HG03460 (cell line): ENCODE measurements at regions not wholly inside any gene's neighbourhood (a gene's known extent, or its start where the extent isn't known, plus 50 kb on each side); places are given as distances from the start of the nearest gene placed in this dataset.
"Not testable (repeated sequence)": the region's sequence is repeated elsewhere in the genome, so short reads cannot be mapped to it uniquely, and the experiment has no call there.

Source experiments
- ATAC-seq: cut with Tn5 transposase; IDR thresholded peaks from one replicate; pipeline ENCODE4 v1.9.1; 2021; ENCODE audit not compliant: unreplicated experiment

- no peak for ATAC-seq
Observed at GRCh38 chr9:108269371-108269770, 586.4 kb downstream of the ACTL7B start.

GRCh38 chr9:108265065-108265464, 590.7 kb downstream of the ACTL7B start:
- no peak for ATAC-seq

DNA sequence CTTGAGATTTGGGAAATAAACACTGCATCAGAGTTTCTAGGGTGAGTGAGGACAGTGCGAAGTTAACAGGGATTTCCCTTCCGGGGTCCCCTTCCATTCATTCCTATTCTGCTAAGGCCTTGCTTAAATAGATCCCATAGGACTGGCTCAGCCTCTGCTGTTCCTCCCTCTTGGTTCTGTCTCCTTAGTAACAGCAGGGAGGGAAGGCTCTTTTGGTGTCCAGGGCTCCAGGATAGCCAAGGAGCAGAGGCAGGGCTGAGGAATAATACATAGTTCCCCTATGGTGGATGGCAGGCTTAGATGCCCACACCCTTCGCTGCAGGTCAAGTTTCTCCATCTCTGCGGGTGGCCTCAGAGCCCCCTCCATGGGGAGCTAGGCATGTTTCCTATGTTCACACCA, 591.7 kb downstream of the ACTL7B start:
- no peak for ATAC-seq

- no peak for ATAC-seq
Observed at GRCh38 chr9:108262836-108263235, 593.0 kb downstream of the ACTL7B start.

DNA sequence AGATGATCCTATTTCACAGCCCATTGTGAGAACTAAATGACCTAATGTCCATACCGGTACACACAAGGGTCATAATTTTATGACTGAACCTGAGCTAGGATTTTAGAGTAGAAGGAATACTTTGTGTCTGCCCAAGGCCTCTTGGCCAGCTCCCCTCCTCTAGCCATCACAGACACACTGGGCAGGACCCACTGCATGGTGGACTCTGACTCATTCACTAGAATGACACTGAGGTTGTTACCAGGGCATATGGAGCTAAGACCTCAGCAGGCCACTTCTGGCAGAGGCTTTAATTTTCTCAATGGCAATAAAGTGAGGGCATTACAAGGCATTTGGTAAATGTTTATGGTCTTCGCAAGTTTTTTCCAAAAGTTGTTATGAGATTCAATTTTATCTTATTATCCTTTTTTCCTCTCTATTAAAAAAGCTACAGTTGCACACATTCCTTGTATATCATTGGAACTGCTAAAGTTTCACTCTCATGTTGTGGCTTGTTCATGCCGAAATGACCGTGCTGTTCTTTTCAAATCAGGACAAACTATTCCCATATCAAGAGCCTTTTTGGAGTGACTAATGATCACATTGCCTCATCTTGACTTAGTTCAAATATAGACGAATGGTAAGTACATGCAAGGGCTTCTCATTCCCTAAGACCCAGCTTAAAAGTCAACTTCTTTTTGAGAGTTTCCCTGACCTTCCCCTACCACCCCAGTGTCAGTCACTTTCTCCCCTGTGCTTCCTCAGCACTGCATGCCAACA, 595.7 kb downstream of the ACTL7B start:
- ATAC-seq = no peak

GRCh38 chr9:108258640-108259039, 597.1 kb downstream of the ACTL7B start:
- ATAC-seq = no peak

DNA sequence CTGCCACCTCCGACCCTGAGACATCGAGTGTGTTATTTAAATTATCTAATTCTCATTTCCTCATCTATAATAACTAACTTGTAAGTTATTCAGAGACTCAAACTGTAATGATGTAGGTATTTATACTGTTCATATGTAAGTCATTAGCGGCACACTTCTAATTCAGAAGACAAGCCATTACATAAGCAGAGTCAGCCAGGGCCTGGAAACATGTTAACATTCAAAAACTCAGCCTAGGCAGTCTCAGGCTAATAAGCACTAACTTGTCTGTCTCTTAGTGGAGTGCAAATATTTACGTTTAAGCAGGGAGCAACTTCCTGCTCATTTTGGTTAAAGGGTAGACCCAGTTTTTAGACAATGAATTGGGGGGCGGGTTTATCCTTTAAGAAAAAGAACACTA, 598.4 kb downstream of the ACTL7B start:
- no peak for ATAC-seq

DNA sequence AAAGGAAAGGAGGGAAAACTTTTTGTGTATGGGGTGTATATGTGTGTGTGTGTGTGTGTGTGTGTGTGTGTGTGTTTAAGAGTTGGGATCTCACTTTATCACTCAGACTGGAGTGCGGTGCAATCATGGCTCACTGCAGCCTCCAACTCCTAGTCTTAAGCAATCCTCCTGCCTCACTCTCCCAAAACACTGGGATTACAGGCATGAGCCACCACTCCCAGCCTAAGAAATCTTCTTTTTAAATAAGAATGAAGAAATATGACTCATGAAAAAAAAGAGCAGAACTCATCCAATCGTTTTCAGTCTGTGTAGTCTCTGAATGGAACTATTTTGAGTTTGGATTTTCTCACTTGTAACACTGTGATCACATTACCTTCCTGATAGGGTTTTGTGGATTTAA, 601.5 kb downstream of the ACTL7B start:
- ATAC-seq = no peak

DNA sequence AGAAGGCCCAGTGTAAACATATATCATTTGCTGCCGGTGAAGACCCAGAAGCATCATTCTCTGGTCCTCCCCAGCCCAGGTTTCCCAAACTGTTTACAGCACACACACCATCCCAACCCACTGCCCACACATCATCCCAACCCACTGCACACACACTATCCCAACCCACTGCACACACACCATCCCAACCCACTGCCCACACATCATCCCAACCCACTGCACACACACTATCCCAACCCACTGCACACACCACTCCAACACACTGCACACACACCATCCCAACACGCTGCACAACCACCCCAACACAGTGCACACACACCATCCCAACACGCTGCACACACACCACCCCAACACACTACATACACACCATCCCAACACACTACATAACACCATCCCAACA, 608.4 kb downstream of the ACTL7B start:
- not testable (repeated sequence) for ATAC-seq

GRCh38 chr9:108245901-108246300, 609.9 kb downstream of the ACTL7B start:
- ATAC-seq = no peak

DNA sequence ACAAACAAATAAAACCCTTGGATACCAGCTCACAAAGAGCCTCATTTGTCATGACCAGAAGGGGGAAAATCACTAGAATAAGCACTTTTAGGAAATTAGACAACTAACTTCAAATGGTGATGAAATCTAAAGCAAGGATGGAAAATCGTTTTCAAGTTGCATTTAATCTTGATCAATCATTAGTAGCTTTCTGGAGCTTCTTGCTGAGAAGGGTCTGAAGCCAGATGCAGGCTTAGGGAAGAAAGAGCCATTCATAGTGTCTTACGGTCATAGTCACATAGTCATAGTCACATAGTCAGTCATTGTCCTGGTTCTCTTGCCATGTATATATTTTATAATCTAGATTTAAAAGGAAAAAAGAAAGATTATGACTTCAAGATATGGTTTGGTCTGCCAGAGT, 610.5 kb downstream of the ACTL7B start:
- no peak for ATAC-seq

DNA sequence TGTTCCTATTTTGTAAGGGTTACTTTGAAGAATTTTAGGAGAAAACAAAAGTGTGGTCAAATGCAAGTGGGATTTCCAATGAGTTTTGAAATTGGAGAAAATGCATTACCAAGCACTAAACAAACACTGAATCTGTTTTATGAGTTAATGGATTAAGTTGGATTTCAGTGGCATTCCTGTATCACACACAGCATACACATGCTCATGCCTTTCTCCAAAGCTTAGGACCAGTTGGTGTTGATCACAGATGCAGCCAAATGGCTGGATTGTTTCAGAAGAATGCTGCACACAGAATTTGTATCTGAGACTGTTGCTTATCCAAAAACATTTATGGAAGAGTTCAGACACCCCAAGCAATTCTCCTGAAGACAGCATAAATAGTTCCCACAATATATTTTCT, 611.1 kb downstream of the ACTL7B start:
- no peak for ATAC-seq

DNA sequence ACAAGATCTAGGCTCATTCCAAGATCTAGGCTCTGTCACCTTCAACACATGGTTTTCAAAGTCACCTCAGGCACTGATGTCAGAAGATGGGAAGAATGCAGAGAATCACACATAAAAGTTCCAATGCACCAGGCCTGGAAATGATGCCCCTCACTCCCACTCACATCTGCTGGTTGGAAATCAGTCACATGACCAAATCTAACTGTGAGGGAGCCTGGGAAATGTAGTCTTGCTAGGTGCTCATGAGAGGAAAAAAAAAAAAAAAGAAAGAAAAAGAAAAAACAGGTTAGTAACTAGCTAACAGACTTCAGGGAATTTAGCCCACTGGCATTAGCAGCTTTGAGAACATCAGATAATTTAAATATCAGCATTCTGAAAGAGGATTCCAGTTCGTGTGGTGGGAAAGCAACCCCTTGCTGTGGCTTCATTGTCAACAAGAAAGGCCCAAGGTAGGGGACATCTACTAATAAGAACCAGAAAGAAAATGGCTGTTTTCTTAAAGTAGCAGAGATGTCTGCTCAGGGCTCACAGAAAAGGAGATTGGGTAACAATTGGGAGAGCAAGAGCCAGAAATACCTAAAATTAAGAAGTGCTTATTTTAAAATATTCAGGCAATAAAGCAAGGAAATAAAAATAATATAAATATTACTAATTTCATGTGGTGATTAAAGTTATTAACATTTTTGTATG, 614.3 kb downstream of the ACTL7B start:
- ATAC-seq = no peak

DNA sequence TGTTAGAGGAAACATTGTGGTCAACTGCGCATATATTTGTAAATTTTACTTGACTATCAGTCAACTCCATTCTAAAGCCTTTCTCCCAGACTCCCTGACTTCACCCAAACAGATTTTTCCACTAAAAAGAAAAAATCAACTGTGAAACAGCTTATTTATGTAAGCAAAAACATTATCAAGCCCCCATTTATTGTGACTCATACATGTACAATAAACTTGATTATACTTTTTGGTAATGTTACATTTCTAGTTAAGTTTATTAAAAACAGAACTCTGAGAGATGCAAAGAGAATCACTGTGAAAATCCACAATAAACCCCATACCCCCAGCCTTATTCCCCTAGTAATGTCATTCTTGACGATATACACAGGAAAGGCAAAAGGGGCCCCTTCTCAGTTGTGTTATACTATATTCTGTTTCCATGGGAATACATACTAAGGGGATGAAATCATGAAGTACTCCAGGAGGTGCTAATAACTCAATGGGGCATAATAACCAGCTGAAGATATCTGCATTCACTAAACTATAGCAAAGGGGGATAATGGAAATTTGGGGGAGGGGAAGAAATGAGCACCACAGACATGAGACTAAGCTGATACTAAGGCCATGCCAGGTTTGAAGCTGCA, 616.0 kb downstream of the ACTL7B start:
- ATAC-seq = no peak

DNA sequence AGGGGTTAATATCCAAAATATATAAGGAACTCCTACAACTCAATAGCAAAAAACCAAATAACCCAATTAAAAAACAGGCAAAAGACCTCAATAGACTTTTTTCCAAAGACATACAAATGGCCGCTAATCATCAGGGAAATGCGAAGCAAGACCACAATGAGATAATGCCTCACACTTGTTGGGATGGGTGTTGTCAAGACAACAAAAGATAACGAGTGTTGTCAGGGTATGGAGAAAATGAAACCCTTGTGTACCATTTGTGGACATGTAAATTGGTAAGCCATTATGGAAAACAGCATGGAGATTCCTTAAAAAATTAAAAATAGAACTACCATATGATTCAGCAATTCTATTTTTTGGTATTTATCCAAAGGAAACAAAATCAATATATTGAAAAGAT, 620.2 kb downstream of the ACTL7B start:
- no peak for ATAC-seq

- no peak for ATAC-seq
Observed at GRCh38 chr9:108234811-108235210, 621.0 kb downstream of the ACTL7B start.

DNA sequence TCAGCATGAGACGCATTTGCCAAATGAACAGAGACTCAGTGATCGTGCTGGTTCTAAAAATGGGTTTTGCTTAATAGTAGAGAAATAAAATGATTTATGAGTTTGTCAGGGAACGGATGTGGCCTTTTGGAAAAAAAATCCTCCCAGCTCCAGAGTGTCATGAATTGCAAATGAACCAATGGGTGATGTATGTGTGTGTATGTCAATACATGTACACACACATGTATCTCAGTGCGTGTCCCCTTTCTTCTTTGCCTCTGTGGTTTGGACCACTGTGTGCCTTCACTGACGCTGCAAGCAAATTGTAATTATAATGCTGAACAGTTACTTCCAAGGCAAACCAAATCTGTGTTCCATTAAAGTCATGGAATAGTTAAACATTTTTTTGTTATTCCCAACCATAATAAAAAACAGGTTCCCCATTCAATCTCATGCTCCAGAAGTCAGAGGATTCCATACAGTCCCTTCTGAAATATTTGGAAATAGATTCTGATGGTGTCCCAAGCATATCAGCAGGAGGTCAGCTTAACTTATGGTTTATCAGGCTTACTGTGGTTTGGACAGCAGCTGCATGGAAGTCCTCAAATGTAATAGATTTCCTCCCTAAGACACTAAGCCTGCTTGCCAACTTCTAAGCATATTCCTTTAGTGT, 630.5 kb downstream of the ACTL7B start:
- no peak for ATAC-seq

GRCh38 chr9:108224716-108225115, 631.1 kb downstream of the ACTL7B start:
- ATAC-seq = no peak

DNA sequence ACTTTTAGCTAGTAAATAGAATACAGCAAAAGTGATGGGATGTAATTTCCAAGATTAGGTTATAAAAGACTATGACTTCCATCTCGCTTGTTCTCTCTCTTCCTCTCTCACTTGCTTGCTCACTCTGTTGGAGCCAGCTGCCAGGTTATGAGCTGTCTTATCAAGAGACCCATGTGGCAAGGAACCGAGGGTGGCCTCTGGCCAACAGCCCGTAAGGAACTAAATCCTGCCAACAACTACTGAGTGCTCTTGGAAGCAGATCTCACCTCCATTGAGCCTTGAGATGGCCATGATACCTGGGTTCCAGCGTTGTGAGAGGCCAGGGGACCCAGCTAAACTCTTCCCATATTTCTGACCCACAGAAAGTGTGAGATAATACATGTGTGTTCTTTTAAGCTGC, 636.1 kb downstream of the ACTL7B start:
- no peak for ATAC-seq

DNA sequence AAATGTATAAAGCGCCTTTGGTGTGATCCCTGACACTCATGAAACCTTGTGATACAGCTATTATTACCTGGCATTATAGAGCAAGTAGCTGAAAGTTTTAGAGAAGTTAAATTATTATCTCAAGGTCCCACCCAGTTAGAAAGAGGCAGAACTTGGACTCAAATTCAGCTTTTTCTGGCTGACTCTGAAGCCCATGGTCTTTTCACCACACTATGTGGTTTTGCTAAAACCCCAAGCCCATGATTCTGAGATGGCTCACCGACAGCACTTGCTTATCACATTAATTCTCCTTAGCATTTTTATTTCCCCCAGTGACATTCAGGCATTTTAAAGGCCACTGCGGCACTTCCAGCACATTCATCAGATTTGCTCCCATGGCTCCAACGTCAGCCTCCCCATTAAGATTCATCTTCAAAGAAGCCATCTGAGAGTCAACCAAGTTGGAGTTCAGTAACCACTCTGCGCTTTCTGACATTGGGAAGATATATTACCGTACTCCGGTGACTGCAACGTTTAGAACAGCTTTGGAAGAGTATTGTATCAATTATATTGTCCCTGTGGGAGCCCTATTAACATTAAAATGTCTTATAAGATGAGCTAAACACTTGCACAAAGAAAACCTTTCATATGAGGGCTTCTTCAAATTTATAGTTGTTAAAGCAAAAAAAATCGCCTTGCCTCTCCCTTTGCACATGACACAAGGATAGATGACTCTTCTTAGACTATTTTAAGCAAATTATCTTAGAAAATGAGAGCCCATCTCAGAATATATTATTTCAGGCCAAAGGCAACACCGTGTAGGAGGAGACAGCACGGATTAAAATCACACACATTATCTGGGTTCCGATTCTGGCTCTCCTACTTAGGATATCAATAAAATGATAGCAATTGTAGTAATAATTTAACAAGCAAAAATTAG, 638.1 kb downstream of the ACTL7B start:
- no peak for ATAC-seq

GRCh38 chr9:108213511-108213910, 642.3 kb downstream of the ACTL7B start:
- no peak for ATAC-seq
